ENCODE measurements at regions not wholly inside any gene's neighbourhood (a gene's known extent, or its start where the extent isn't known, plus 50 kb on each side); places are given as distances from the start of the nearest gene placed in this dataset.

DNA sequence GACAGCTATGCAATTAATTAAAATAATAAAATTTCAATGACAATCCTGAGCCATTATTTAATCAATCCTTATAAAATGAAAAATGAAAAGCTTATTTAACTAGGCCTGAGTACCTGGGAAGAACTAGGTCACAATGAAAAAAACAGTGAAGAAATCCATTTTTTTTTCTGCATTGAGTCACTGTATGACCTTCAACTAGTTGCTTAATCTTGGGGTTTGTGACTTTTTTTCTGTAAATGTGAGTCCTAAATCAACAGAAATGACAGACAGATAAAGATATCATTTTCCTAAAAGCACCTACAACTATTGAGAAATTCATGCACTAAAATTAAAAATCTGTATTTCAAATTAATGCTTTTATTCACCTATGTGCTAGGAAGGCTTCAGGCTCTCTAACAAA lies 96.8 kb downstream of the TMEM26 start:
- DNase-seq = no peak

DNA sequence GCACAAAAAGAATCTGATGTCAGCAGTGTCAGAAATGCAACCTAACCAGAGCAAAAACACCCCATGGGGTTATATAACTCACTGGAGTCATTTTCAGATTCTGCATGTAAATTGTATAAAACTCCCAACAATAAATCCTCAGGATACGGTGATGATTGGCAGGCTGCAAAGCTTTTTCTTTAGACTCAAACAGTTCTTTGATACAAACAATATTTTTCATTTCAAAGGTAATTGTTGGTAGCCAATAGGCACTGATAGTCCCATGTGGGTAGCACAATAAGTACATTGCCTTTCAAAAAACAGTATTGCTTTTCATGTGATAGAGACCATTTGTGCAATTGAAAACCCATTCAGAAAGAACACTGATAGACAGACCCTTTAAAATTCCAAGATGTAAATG lies 98.0 kb downstream of the TMEM26 start:
- DNase-seq = no peak

DNA sequence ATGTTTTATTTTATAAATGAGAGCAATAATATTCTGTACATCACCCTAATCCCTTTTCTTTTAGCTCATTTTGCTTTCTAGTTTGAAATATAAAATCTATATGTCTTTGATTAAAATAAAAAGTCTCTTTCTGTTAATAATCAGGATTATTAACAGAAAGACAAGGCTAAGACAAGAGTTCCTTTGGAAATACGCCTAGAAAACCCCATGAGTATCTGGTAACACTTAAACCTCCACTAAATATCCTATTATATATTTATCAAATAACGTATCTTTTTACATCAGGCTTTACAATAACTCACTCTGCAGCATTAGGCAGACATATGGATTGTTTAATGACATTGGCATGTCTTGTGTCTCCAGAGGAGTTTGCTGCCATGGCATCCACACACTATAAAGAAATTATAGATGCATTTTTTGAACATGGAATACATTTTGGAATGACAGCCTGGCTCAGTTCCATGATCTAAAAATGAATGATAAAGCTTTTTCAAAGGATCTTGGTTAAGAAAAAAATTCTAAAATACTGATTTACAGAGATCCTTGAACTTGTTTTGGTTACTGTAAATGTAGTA lies 98.7 kb downstream of the TMEM26 start:
- no peak for DNase-seq

DNA sequence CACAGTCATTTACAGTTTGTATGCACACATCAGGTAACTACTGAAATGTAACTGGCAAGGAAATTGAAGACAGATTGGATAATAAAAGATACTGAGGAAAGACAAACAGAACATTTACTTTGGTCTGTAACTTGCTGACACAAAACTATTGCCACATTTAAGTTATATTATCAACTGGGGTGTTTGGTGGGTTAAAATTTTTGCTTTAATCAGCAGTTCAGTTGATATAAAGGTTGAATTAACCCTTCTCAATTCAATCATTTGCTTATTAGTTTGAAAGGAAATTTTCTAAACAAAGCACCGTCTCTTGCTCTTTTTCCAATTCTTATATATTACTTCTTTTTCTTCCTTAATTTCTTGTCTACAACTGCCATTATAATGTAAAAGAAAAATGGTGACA lies 102.4 kb downstream of the TMEM26 start:
- DNase-seq = no peak

DNA sequence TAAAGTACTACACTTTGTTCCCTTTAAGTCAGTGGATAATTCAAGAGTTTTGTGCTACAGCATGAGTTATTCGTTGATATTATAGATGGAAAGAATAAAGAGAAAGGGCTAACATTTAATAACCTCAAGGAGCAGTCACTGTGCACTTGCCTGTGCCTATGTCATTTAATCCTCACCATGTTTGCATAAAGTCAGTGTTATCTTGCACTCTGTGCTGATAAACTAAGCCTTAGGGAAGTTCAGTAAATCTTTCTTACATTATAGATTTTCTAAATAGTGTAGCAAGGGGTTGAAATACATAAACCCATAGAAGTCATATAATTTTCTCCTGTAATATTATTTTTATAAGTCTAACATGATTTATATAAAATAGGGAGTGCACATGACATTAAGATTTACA lies 103.1 kb downstream of the TMEM26 start:
- DNase-seq = no peak

DNA sequence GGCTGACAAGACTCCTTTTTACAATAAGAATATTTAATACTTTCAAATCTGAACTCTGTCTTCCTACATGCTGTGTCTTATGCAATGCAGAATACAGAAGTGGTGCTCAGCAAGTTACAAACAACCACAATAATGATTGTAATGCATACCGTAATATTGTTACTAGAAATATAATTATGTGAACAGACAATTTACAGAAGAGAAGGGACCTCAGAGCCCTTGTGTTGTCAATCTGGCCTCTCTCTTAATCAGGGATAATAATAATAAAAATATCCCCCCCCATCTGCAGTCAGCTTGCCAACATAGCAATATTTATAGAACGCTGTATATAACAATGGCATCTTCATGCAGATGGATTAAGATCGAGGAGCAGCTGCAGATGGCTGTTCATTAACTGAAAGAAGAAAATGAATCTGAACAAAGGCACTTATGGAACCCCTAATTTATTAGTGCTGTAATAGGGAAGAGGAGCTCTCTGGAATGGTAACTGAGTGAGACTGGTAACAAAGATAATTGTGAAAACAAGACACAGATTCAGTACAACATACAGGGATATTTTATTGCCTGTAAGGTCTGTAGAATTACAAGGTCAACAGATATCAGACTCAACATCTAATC lies 106.3 kb downstream of the TMEM26 start:
- DNase-seq = no peak

DNA sequence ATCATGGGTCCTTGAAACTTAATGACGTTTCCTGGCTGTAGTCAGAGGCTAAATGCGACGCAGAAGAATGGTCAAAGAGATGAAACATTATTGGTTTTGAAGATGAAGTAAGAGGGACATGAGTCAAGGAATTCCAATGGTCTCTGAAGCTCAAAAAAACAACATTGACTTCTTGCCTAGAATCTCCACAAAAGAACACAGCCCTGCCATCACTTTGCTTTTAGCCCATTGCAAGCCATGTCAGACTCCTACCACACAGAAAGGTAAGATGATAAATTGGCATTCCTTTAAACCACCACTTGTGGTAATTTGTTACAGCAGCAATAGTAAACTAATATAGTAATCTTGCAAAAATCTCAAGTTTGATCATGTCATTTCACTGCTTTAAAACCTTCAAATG lies 109.4 kb downstream of the TMEM26 start:
- DNase-seq = no peak

DNA sequence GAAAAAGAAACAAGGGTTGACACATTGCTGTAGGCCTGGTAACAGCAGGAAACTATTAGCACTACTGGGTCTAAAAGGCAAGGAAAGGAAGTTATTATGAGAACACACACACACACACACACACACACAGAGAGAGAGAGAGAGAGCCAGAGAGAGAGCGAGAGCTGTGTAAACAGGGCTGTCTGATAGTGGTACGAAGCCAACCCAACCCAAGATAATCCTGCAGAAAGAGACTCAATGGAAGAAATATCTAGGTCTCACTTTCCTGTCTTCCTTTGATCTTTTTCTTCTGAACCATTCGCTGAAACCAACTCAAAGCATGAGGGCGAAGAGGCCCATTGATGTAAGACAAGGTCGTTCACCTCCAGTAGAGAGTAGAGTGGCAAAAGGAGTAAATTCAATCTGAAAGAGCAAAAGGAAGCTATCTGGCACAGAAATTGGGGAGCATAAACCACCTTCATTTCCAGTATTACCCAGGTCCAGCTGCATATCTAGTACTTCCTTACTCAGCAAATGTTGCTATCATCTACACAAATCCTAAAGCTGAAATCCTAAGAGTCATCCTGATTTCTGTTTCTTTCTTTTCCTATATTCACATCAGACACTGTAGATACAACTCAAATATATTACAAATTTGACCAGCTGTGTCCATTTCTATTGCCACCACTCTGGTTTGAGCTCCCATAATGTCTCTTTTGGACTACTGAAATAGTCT lies 110.2 kb downstream of the TMEM26 start:
- no peak for DNase-seq

DNA sequence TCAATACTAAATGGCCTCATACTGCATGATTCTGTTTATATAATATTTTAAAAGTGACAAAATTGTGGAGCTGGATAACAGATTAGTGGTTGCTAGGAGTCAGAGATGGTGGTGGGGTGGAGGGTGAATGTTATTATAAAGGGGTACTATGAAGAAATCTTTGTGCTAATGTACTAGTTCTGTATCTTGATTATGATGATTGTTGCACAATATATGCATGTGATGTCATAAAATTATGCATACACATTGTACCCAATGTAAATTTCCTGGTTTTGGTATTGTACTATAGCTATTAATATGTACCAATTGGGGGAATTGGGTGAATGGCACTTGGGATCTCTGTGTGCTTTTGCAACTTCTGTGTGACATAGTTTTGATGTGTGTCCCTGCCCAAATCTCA lies 112.2 kb downstream of the TMEM26 start:
- DNase-seq = no peak

DNA sequence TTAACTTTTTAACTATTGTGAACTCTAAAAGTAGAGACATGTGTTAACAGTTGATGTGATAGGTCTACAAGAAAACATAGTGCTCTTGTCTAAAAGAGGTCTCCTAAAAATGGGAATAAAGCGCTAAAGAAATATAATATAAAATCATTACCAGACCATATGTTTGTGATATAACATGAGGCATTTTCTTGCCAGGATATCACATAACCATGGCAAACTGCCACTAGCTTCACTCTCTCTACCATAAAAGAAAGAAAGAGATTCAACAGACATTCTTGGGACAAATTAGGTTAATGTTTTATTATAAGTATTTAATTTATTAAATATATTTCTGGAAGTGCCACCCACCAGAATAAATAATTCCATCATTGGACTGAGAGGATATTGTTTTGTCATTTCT lies 115.0 kb downstream of the TMEM26 start:
- DNase-seq = no peak

DNA sequence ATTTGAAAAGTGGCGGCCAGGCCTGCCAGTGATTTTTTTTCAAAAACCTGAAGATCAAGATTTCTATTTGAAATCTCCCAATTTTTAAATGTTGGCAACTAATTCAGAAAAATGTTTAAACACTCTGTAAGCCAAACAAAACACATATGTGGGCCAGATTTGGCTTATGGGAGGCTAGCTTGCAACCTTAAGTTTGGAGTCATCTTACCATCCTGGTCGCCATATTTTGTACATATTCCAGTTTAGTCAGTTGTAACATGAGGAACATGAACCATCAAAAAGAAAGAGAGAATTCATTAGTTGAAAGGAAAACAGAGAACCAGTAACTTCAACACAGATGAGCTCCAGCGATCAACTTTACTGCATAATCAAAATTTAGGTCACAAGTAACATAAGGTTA lies 115.4 kb downstream of the TMEM26 start:
- no peak for DNase-seq

DNA sequence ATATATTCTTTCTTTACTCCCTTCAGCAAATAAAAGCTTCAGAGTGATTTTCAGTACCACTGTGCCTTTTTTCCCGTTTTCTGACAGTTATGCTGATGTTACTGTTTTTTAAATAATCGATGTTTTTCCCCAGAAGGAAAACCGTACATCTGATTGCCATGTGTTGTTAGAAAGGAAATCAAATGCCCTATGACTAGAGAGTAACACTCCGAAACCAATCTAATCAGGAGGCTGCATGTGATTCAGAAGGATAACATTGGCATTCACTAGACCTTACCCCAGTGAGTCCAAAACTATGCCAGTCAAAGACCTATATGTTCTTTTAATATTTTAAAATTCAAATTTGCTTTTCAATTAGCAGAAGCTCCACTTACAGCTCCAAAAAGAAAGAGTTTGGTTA lies 116.3 kb downstream of the TMEM26 start:
- DNase-seq = no peak

DNA sequence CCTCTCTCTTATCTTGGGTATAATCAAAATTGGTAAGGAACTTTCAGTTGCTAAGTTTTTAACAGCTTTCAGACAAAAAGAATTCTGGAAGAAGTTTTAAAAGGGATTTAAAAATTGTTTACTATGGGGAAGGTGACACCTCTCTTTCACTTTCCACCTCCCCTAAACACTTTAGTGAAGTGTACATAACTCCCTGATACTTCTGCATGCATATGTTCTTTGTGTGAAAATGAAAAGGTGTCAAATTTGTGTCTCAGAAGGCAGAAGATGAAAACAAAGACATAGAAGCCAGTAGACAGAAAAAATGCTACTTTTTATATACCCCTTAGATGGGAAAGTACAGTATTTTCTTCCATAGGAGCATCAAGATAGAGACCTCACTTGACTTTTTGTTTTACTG lies 117.8 kb downstream of the TMEM26 start:
- DNase-seq = no peak

DNA sequence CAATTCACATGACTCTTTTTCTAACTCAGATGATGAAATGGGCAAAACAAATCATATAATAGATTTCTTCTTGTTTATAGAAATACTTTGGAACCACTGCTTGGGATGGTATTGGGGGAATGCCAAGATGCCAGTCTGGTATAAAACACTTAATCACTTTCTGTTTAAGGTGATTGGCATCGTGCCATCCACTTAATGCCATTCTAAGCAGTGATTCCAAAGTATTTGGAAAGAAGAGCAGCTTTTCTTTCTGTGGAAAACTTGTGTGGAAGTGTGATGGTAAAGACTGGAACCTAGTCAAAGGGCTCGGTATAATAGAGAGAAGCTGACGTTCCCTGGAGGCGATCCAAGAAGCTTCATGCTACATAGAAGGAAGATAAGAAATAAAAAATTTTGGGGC lies 120.6 kb downstream of the TMEM26 start:
- no peak for DNase-seq

DNA sequence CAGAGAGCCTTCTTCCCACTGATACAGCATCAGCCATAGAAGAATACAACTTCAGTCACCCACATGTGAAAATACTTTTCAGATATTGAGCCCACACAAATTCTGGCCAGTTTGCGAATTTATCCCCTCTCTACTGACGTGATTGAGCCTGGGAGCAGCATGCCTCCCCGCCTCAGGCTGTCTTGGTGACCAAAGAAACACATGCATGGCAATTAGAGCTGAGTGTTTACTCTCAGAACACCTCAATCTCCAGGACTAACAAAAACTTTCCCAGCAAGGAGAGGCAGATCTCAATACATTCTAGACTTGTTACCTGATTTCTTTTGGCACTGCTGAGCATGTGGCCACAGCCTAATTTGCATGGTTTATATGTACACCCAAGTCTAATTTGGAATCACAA lies 122.5 kb downstream of the TMEM26 start:
- DNase-seq = no peak

DNA sequence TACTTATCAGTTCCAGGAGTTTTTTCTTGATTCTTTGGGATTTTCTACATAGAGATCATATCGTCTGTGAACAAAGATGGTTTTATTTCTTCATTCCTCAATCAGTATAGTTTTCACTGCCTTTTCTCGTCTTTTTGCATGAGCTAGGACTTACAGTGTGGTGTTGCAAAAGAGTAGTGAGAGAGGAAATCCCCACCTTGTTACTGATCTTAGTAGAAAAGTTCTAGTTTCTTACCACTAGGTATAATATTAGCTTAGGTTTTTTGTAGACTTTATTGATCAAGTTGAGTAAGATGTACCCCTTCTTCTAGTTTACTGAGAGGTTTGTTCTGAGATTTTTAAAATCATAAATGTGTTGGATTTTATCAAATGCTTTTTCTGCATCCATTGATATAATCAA lies 123.3 kb downstream of the TMEM26 start:
- DNase-seq = no peak

DNA sequence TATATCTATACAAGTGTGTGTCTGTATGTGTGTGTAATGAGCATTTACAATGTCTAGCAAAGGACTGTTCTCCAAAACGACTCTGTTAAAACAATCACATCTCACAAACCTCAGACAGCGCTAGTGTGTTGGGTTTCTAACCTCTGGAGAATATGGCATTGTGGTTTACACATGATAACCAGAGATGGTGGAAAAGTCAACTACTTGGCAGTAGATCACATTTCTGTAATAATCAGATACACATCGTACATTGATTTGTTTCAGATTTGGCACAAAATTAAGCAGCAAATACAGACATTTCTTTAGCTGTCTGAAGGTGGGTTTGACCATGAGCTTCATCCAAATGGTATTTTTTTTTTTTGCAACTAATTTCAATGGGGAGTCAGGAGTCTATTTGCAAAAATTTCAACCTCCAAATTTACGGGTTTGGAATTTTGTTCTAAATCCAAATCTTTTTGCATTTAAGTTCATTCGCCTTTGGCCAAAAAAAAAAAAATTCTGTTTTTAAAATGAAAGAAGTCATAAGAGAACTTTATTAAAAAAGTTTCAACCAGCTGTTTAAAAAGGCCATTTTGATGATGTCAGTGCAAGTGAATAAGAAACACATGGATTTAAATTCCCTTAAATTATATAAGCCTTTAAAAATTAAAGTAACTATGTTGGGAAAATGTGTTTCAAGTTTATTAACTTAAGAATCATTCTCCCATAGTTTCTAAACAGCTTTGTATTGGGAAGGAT lies 127.8 kb downstream of the TMEM26 start:
- no peak for DNase-seq

DNA sequence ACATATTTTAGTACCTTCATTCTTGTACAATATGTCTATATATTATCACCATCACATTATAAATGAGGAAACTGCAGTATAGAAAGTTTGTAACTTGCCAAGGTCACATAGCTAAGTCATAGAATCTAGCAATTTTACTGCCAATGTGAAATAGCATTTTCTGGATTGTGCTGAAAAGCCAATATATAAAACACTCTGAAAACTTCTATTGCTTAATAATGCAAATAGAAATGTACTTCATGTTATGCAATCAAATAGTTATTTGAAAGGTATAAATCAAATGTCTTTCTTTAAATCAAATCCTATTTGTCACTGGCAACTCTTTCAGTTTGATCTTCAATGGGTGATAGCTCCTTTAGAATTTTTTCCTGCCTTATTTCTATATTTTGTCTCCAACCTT lies 129.5 kb downstream of the TMEM26 start:
- DNase-seq = no peak

DNA sequence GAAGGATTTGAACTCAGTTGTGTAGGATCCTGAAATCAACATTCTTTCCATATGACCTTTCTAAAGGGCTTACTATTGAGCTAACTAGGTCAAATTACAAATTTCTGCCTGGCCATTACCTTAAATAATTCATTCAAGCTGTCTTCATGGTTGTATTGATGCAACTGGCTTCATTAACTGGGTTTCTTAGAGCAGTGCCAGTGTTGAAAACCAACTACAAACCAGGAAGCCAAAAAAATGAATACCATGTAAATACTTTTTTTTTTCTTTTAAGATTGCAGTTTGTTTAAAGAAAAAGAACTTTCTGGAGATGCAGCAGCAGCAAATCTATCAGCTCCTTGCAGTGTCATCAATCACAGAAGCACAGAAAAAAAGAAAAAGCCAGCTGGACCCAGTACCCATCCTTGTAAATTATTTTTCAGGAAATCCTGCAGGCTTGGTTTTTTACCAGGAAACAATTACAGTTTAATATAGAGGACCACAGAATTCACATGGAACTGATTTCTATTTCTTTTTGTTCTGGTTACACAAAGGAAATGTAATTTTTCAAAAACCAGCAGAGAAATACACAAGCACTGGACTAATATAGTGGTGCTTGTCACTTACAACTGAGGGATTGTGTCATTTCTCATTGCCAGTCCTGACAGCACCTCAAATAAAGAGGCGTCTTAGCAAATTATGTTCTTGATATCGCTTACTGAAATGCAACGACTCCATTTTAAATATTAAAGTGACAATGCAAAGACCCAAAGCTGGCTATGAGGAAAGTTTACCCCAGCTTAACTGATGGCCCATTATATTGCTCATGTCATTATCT lies 131.9 kb downstream of the TMEM26 start:
- no peak for DNase-seq

DNA sequence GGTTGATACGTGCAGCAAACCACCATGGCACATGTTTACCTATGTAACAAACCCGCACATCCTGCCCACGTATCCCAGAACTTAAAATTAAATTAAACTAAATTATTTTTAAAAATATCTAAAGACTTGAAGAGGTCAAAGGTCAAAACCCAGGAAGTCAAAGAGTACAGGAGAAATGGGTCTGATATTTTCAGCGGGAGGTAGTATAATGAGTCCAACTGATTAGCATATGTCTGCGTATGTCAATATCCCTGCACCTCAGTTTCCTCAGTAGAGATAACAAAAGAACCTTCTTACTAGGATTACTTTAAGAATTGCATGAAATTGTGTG lies 133.0 kb downstream of the TMEM26 start:
- DNase-seq = no peak

DNA sequence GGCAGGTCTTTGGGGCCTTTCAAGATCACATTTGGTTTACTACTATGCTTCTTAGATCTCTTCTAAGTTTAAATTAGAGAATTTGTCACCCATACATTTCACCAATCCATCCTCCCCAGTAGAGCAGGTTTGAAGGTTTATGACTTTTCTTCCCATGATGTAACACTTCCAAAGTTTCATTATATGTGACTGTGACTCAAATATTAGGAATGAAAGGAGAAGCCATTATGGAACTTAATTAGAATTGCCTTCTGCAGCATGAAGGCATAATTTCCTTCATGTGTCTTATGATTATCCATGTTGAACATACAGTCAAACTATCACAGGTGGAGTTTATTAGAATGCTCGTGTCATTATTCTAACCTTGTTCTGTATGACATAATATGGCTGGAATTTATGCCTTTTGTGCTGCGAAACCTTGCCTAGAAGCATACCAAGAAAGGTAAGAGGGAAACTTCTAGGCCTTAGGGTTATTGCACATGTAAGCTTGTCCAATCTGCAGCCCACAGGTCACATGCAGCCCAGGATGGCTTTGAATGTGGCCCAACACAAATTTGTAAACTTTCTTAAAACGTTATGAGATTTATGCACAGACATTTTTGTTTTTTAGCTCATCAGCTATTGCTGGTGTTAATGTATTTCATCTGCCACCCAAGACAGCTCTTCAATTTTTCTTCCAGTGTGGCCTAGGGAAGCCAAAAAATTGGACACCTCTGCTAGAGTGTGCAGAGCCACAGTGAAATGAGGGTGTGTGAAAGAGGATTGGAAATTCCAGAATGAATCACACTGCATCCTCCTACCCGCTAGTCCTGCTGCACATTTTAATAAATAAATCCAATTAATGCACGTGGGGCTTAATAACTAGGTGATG lies 133.6 kb downstream of the TMEM26 start:
- DNase-seq = no peak

DNA sequence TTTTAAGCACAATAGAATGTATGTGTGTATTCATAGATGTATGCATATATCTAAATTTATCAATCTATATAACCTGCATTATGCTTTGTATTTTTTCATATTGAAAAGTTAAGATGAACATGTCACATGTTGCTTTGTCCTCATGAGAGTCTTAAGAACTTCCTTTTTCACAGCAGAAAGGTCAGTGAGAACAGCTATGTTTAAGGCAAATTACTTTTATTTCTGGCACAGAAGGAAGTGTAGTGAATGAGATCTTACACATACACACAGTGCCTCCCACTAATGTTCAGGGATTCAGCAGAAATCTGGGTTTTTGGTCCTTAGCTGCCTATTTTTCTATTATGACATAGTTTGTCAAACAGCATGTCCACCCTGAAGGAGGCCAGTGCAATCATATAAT lies 134.8 kb downstream of the TMEM26 start:
- no peak for DNase-seq

Measured in NCI-H526 treated with DMSO at 0.1 percent for 48 hours (cell line).